ENCODE measurements at regions not wholly inside any gene's neighbourhood (a gene's known extent, or its start where the extent isn't known, plus 50 kb on each side); places are given as distances from the start of the nearest gene placed in this dataset.

DNA sequence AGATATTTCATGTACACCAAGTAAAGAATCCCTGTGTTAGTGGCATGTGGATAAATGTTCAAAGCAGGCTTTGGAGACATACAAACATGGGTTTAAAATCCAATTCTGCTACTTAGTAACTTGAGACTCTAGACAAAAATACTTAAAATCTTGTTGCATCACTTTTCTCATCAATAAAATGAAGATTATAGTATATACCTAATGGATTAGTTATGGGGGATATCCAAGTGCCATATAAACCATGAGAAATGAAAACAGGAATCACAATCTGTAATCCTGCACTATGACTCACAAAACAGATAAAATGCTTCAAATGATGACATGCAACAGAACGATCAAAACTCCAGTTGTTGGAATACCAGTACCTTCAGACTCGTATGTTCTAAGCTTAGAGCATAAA lies 496.0 kb upstream of the RGMA start:
- TF ChIP-seq HMGA2 (CRISPR knock-in tag; IDR thresholded peaks at IDR 0.05) (no peak), JUN (CRISPR knock-in tag; IDR thresholded peaks at IDR 0.05) (no peak)
- TF ChIP-seq, protein P1, sequence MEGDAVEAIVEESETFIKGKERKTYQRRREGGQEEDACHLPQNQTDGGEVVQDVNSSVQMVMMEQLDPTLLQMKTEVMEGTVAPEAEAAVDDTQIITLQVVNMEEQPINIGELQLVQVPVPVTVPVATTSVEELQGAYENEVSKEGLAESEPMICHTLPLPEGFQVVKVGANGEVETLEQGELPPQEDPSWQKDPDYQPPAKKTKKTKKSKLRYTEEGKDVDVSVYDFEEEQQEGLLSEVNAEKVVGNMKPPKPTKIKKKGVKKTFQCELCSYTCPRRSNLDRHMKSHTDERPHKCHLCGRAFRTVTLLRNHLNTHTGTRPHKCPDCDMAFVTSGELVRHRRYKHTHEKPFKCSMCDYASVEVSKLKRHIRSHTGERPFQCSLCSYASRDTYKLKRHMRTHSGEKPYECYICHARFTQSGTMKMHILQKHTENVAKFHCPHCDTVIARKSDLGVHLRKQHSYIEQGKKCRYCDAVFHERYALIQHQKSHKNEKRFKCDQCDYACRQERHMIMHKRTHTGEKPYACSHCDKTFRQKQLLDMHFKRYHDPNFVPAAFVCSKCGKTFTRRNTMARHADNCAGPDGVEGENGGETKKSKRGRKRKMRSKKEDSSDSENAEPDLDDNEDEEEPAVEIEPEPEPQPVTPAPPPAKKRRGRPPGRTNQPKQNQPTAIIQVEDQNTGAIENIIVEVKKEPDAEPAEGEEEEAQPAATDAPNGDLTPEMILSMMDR (IDR thresholded peaks at IDR 0.05): no peak
